Neuronal stem cell (in vitro differentiated cells): ENCODE measurements at regions not wholly inside any gene's neighbourhood (a gene's known extent, or its start where the extent isn't known, plus 50 kb on each side); places are given as distances from the start of the nearest gene placed in this dataset.
"Not testable (repeated sequence)": the region's sequence is repeated elsewhere in the genome, so short reads cannot be mapped to it uniquely, and the experiment has no call there.

ENCODE experiments used
- DNase-seq: peaks from one replicate; pipeline ENCODE4 v3.0.0-alpha.2; 2013; ENCODE audit warnings: low spot score
- H2AFZ ChIP-seq: one replicate; pipeline ENCODE4 v1.6.1; 2013; ENCODE audit warnings: mild to moderate bottlenecking, low read length, inconsistent platforms
- H2AK5ac ChIP-seq: 2 replicates; pipeline ENCODE4 v1.6.1; 2013; ENCODE audit warnings: low read depth, mild to moderate bottlenecking, inconsistent platforms, low read length, moderate library complexity, mixed read lengths
- H2BK120ac ChIP-seq: 2 replicates; pipeline ENCODE4 v1.6.1; 2013; ENCODE audit warnings: low read depth, mild to moderate bottlenecking, inconsistent platforms, low read length, moderate library complexity, mixed read lengths
- H2BK12ac ChIP-seq: one replicate; pipeline ENCODE4 v1.6.1; 2013; ENCODE audit warnings: low read length, inconsistent platforms
- H2BK15ac ChIP-seq: 2 replicates; pipeline ENCODE4 v1.6.1; 2013; ENCODE audit warnings: mild to moderate bottlenecking, low read length, inconsistent platforms, mixed read lengths
- H2BK5ac ChIP-seq: one replicate; pipeline ENCODE4 v1.6.1; 2013; ENCODE audit warnings: inconsistent platforms, mild to moderate bottlenecking, low read length, moderate library complexity
- H3K14ac ChIP-seq: one replicate; pipeline ENCODE4 v1.6.1; 2013; ENCODE audit warnings: low read length, inconsistent platforms
- H3K18ac ChIP-seq: 2 replicates; pipeline ENCODE4 v1.6.1; 2013; ENCODE audit warnings: low read length, inconsistent platforms
- H3K23ac ChIP-seq: 2 replicates; pipeline ENCODE4 v1.6.1; 2013; ENCODE audit warnings: low read depth, mild to moderate bottlenecking, mixed read lengths, low read length, inconsistent platforms; ENCODE audit not compliant: poor library complexity
- H3K27ac ChIP-seq: replicated peaks from 3 replicates; pipeline ENCODE4 v1.5.1; 2013; ENCODE audit warnings: low read length, inconsistent platforms
- H3K27me3 ChIP-seq, 3 experiments: 2 replicates each; pipeline ENCODE4 v1.6.1; 2013; ENCODE audit warnings: low read length in 3 of 3, mild to moderate bottlenecking in 2 of 3, inconsistent platforms in 1 of 3, low read depth in 1 of 3, mixed read lengths in 1 of 3, moderate library complexity in 1 of 3; ENCODE audit not compliant: control insufficient read depth in 3 of 3, insufficient read depth in 3 of 3
- H3K36me3 ChIP-seq, 2 donors: replicated peaks in 1 of 2; 2 replicates each; pipeline ENCODE4 v1.6.1; 2013; ENCODE audit warnings: low read length in 2 of 2; ENCODE audit not compliant: control insufficient read depth in 2 of 2, insufficient read depth in 2 of 2
- H3K4ac ChIP-seq: 2 replicates; pipeline ENCODE4 v1.6.1; 2013; ENCODE audit warnings: inconsistent platforms, mild to moderate bottlenecking, low read length, moderate library complexity
- H3K4me1 ChIP-seq, 2 donors: 1 replicate in 1 of 2; 2 replicates in 1 of 2; pipeline ENCODE4 v1.6.1; 2013; ENCODE audit warnings: low read length in 2 of 2, low read depth in 1 of 2; ENCODE audit not compliant: control insufficient read depth in 2 of 2, insufficient read depth in 1 of 2
- H3K4me2 ChIP-seq: one replicate; pipeline ENCODE4 v1.6.1; 2013; ENCODE audit warnings: mild to moderate bottlenecking, low read length, inconsistent platforms; ENCODE audit not compliant: insufficient read depth, poor library complexity, severe bottlenecking
- H3K4me3 ChIP-seq, 2 donors: 2 replicates each; pipeline ENCODE4 v1.5.1; 2013; ENCODE audit warnings: low read length in 2 of 2, mild to moderate bottlenecking in 2 of 2, inconsistent platforms in 1 of 2, moderate library complexity in 1 of 2
- H3K79me1 ChIP-seq: one replicate; pipeline ENCODE4 v1.6.1; 2013; ENCODE audit warnings: low read depth, mild to moderate bottlenecking, inconsistent platforms, low read length, moderate library complexity
- H3K9ac ChIP-seq: one replicate; pipeline ENCODE4 v1.6.1; 2013; ENCODE audit warnings: mild to moderate bottlenecking, low read depth, low read length, inconsistent platforms; ENCODE audit not compliant: poor library complexity
- H3K9me3 ChIP-seq, 2 donors: replicated peaks in 1 of 2; 2 replicates each; pipeline versions ENCODE3 to v1.6.1; 2013; ENCODE audit warnings: low read length in 2 of 2, mild to moderate bottlenecking in 2 of 2, inconsistent platforms in 1 of 2, low read depth in 1 of 2, mixed read lengths in 1 of 2, moderate library complexity in 1 of 2; ENCODE audit not compliant: control insufficient read depth in 2 of 2, insufficient read depth in 1 of 2
- H4K8ac ChIP-seq: one replicate; pipeline ENCODE4 v1.6.1; 2013; ENCODE audit warnings: low read depth, mild to moderate bottlenecking, inconsistent platforms, low read length, moderate library complexity
- H4K91ac ChIP-seq: one replicate; pipeline ENCODE4 v1.6.1; 2013; ENCODE audit warnings: low read length, low read depth, mild to moderate bottlenecking, inconsistent platforms; ENCODE audit not compliant: poor library complexity
- WGBS, 2 donors: extraction: QIAGEN DNeasy Blood & Tissue Kit; methylation state at CpG; one replicate each; pipeline ENCODE4 v1.1.7; 2013; ENCODE audit warnings: missing lambda C conversion rate in 2 of 2, mixed read lengths in 1 of 2; ENCODE audit not compliant: insufficient read length in 2 of 2, insufficient replicate concordance in 1 of 2; ENCODE audit errors: extremely low coverage in 2 of 2; 5-methylcytosine and 5-hydroxymethylcytosine counted together

- Histone ChIP-seq H2BK12ac (no peak overlapping the region), H3K23ac (no peak overlapping the region), H3K27me3 (peaks cover 0 to 22% (median 0%) of the 10 kb centered on the region in 3 experiments), H3K36me3 (peaks cover 0 to 2% of the 10 kb centered on the region in 2 donors), H3K9ac (no peak overlapping the region), H3K18ac (no peak overlapping the region), H3K9me3 (peaks cover 3 to 4% of the 10 kb centered on the region in 2 donors), H3K4me2 (no peak overlapping the region), H2AK5ac (no peak overlapping the region), H2BK15ac (no peak overlapping the region), H3K27ac (no peak overlapping the region), H2BK120ac (no peak overlapping the region), H3K4ac (no peak overlapping the region), H2BK5ac (no peak overlapping the region), H3K4me3 (no peak overlapping the region), H4K91ac (no peak overlapping the region), H3K4me1 (peaks cover 0 to 6% of the 10 kb centered on the region in 2 donors), H3K79me1 (peaks cover 3% of the 10 kb centered on the region), H2AFZ (no peak overlapping the region), H3K14ac (no peak overlapping the region), H4K8ac (no peak overlapping the region)
- no peak for DNase-seq
- WGBS, 2 donors: no CpG with 5 or more reads among the region's 1 CpG
These were observed 95.7 kb downstream of the BUB3 start for GRCh38 chr10:123249894-123250293.

GRCh38 chr10:123250640-123251039 is 96.4 kb downstream of the BUB3 start:
- Histone ChIP-seq H2BK120ac (no peak overlapping the region), H3K23ac (no peak overlapping the region), H2BK15ac (no peak overlapping the region), H3K4me3 (no peak overlapping the region), H2AK5ac (no peak overlapping the region), H3K79me1 (peaks cover 6% of the 10 kb centered on the region), H2BK5ac (no peak overlapping the region), H2BK12ac (no peak overlapping the region), H3K27ac (no peak overlapping the region), H3K27me3 (peaks cover 0 to 22% (median 0%) of the 10 kb centered on the region in 3 experiments), H3K36me3 (peaks cover 0 to 5% of the 10 kb centered on the region in 2 donors), H3K18ac (no peak overlapping the region), H4K8ac (no peak overlapping the region), H3K9me3 (peaks cover 3 to 4% of the 10 kb centered on the region in 2 donors), H2AFZ (no peak overlapping the region), H3K4ac (no peak overlapping the region), H3K14ac (no peak overlapping the region), H3K9ac (no peak overlapping the region), H3K4me2 (no peak overlapping the region), H4K91ac (no peak overlapping the region), H3K4me1 (peaks cover 0 to 6% of the 10 kb centered on the region in 2 donors)
- no CpG with 5 or more reads among the region's 4 CpGs for WGBS, 2 donors
- DNase-seq: peak; percentile 11

- Histone ChIP-seq H3K27ac (no peak overlapping the region), H2BK5ac (no peak overlapping the region), H3K4ac (no peak overlapping the region), H2AFZ (no peak overlapping the region), H2BK120ac (no peak overlapping the region), H3K14ac (no peak overlapping the region), H4K91ac (no peak overlapping the region), H3K79me1 (peaks cover 6% of the 10 kb centered on the region), H4K8ac (no peak overlapping the region), H3K18ac (no peak overlapping the region), H3K9ac (no peak overlapping the region), H3K4me3 (no peak overlapping the region), H2BK12ac (no peak overlapping the region), H3K23ac (no peak overlapping the region), H3K4me2 (no peak overlapping the region), H2BK15ac (no peak overlapping the region), H3K4me1 (peaks cover 0 to 10% of the 10 kb centered on the region in 2 donors), H2AK5ac (no peak overlapping the region), H3K9me3 (peaks cover 3 to 4% of the 10 kb centered on the region in 2 donors), H3K36me3 (peaks cover 0 to 5% of the 10 kb centered on the region in 2 donors), H3K27me3 (peaks cover 0 to 22% (median 0%) of the 10 kb centered on the region in 3 experiments)
- DNase-seq: no peak
- WGBS, 2 donors: no CpG with 5 or more reads among the region's 4 CpGs
These were observed 98.6 kb downstream of the BUB3 start for GRCh38 chr10:123252779-123253178.

GRCh38 chr10:123254343-123254742 is 100.1 kb downstream of the BUB3 start:
- not testable (repeated sequence) for H2AFZ ChIP-seq, DNase-seq, H3K27ac ChIP-seq, H2AK5ac ChIP-seq, H3K4me2 ChIP-seq, H3K18ac ChIP-seq, H2BK120ac ChIP-seq, H2BK15ac ChIP-seq, H2BK5ac ChIP-seq, H3K4me3 ChIP-seq, H3K9me3 ChIP-seq, H3K4me1 ChIP-seq, H3K4ac ChIP-seq, H3K36me3 ChIP-seq, H3K79me1 ChIP-seq
- Histone ChIP-seq H3K9ac (peak overlapping the region; percentile 74), H2BK12ac (peak overlapping the region; percentile 69), H4K91ac (peak overlapping the region; percentile 83), H3K14ac (peak overlapping the region; percentile 91), H3K23ac (peak overlapping the region; percentile 93), H3K27me3 (peaks cover 0 to 15% (median 0%) of the 10 kb centered on the region in 3 experiments), H4K8ac (peak overlapping the region; percentile 87)
- WGBS, 2 donors: 100% methylated on average over 2 of the region's 5 CpGs; no CpG with 5 or more reads in 1 of the 2 donors
